Skeletal muscle satellite cell (primary cell): ENCODE measurements at regions not wholly inside any gene's neighbourhood (a gene's known extent, or its start where the extent isn't known, plus 50 kb on each side); places are given as distances from the start of the nearest gene placed in this dataset.

Experiments
- H3K27me3 ChIP-seq: 2 replicates; pipeline ENCODE4 v1.7.0; 2013; ENCODE audit warnings: low read length; ENCODE audit not compliant: control insufficient read depth, insufficient read depth
- H3K36me3 ChIP-seq: 2 replicates; pipeline ENCODE4 v1.7.0; 2013; ENCODE audit warnings: mild to moderate bottlenecking, control low read depth, low read length; ENCODE audit not compliant: insufficient read depth
- H3K4me1 ChIP-seq: 2 replicates; pipeline ENCODE4 v1.7.0; 2013; ENCODE audit warnings: low read length; ENCODE audit not compliant: control insufficient read depth, insufficient read depth
- H3K4me2 ChIP-seq: 2 replicates; pipeline ENCODE4 v1.7.0; 2013; ENCODE audit warnings: mild to moderate bottlenecking, low read length
- H3K4me3 ChIP-seq: 2 replicates; pipeline ENCODE4 v1.7.0; 2013; ENCODE audit warnings: low read length
- H3K9ac ChIP-seq: 2 replicates; pipeline ENCODE4 v1.7.0; 2013; ENCODE audit warnings: mild to moderate bottlenecking, low read depth, low read length, moderate library complexity
- H3K9me3 ChIP-seq: replicated peaks from 2 replicates; pipeline ENCODE4 v1.7.0; 2013; ENCODE audit warnings: mild to moderate bottlenecking, control low read depth, low read length

DNA sequence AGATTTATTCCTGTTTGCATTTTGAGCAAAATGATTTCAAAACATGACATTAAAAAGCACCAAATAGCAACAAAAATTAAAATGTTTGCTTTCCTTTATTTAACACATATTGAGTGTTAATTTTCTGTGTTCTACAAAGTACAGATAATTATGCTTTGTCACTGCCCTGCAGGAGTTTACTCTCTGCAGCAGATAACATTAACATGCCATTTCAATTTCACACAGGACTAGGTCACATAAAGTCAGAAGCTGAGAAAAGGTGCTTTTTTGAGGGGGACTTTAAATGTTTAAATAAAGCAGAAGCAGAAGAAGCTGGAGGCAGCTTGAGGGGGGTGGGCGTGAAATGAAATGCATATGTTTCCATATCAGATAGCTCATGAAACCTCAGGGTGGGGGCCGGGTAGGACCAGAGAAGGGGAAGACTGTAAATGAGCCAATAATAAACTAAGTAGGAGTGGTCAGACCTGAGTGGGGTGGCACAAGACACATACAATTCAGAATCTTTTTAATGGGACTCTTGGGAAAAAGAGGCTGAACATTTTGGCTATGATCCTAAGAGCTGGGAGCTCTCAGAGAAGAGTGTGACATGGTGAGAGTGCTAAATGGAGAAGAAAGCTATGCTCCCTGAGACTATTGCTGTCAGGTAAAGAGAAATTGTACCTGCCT is 387.5 kb downstream of the FAM170A start:
- Histone ChIP-seq H3K4me2 (no peak overlapping the region), H3K27me3 (no peaks in the 10 kb centered on the region), H3K9me3 (no peaks in the 10 kb centered on the region), H3K4me3 (no peak overlapping the region), H3K9ac (no peak overlapping the region), H3K36me3 (no peaks in the 10 kb centered on the region), H3K4me1 (no peaks in the 10 kb centered on the region)

GRCh38 chr5:120017513-120017912 is 388.2 kb downstream of the FAM170A start:
- Histone ChIP-seq H3K27me3 (no peaks in the 10 kb centered on the region), H3K36me3 (no peaks in the 10 kb centered on the region), H3K4me1 (no peaks in the 10 kb centered on the region), H3K4me3 (no peak overlapping the region), H3K9ac (no peak overlapping the region), H3K9me3 (no peaks in the 10 kb centered on the region), H3K4me2 (no peak overlapping the region)

- no peaks in the 10 kb centered on the region for H3K4me1 ChIP-seq
- no peaks in the 10 kb centered on the region for H3K27me3 ChIP-seq
- no peaks in the 10 kb centered on the region for H3K36me3 ChIP-seq
- no peaks in the 10 kb centered on the region for H3K9me3 ChIP-seq
- no peak overlapping the region for H3K9ac ChIP-seq
- no peak overlapping the region for H3K4me3 ChIP-seq
- H3K4me2 ChIP-seq, result no peak overlapping the region
Observed at GRCh38 chr5:120035181-120035580, 405.8 kb downstream of the FAM170A start.

DNA sequence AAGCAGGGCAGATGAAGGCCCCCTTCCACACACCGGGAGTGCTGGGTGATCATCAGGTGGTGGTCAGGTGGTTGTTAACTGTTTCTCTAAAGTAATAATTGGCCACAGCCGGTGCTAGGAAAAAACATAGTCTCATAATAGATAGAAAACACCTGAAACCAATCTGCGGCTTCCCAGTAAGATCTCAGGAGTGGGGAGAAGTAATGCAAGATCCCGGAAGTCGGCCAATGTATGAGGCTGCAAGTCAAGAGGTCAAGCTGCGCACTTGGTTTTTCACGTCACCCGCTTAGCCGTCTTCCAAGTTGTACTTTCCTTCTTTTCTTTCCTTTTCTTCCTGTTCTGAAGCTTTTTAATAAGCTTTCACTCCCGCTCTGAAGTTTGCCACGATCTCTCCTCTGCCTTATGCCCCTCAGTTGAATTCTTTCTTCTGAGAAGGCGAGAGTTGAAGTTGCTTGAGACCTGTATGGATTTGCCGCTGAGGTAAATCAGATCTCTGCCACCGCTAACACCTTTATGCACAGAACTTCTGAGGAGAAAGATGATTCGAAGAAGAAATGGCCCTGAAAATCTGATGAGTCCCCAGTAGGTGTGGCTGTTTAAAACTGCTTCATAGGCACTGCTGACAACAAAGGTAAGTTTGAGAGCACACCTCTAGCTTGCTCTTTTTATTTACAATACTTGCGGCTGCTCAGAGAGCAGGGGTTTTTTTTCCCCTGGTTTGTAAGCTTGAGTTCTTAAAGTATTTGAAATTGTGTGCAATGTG is 406.6 kb downstream of the FAM170A start:
- Histone ChIP-seq H3K4me2 (no peak overlapping the region), H3K4me3 (no peak overlapping the region), H3K36me3 (no peaks in the 10 kb centered on the region), H3K27me3 (no peaks in the 10 kb centered on the region), H3K4me1 (no peaks in the 10 kb centered on the region), H3K9ac (no peak overlapping the region), H3K9me3 (no peaks in the 10 kb centered on the region)

GRCh38 chr5:120037451-120037850 is 408.1 kb downstream of the FAM170A start:
- no peaks in the 10 kb centered on the region for H3K4me1 ChIP-seq
- H3K36me3 ChIP-seq, result no peaks in the 10 kb centered on the region
- H3K9me3 ChIP-seq, result no peaks in the 10 kb centered on the region

GRCh38 chr5:120039111-120039510 is 409.8 kb downstream of the FAM170A start:
- Histone ChIP-seq H3K4me1 (no peaks in the 10 kb centered on the region), H3K9me3 (no peaks in the 10 kb centered on the region), H3K4me3 (no peak overlapping the region), H3K9ac (no peak overlapping the region), H3K4me2 (no peak overlapping the region), H3K36me3 (no peaks in the 10 kb centered on the region), H3K27me3 (no peaks in the 10 kb centered on the region)

More at GRCh38 chr5:120037451-120037850, 408.1 kb downstream of the FAM170A start:
- Histone ChIP-seq H3K4me2 (no peak overlapping the region), H3K9ac (no peak overlapping the region), H3K27me3 (no peaks in the 10 kb centered on the region), H3K4me3 (no peak overlapping the region)

GRCh38 chr5:120043431-120043830 is 414.1 kb downstream of the FAM170A start:
- H3K4me3 ChIP-seq, result no peak overlapping the region
- H3K9me3 ChIP-seq, result no peaks in the 10 kb centered on the region
- H3K27me3 ChIP-seq, result no peaks in the 10 kb centered on the region
- H3K4me2 ChIP-seq, result no peak overlapping the region
- H3K4me1 ChIP-seq, result no peaks in the 10 kb centered on the region
- no peak overlapping the region for H3K9ac ChIP-seq
- H3K36me3 ChIP-seq, result no peaks in the 10 kb centered on the region

- H3K9me3 ChIP-seq, result no peaks in the 10 kb centered on the region
- H3K4me2 ChIP-seq, result no peak overlapping the region
- H3K4me1 ChIP-seq, result no peaks in the 10 kb centered on the region
- no peaks in the 10 kb centered on the region for H3K36me3 ChIP-seq
- H3K27me3 ChIP-seq, result no peaks in the 10 kb centered on the region
- no peak overlapping the region for H3K9ac ChIP-seq
- no peak overlapping the region for H3K4me3 ChIP-seq
Observed at GRCh38 chr5:120052916-120053828, 410.9 kb upstream of the PRR16 start.

GRCh38 chr5:120053841-120054240 is 410.3 kb upstream of the PRR16 start:
- no peak overlapping the region for H3K9ac ChIP-seq
- H3K4me1 ChIP-seq, result no peaks in the 10 kb centered on the region
- H3K27me3 ChIP-seq, result no peaks in the 10 kb centered on the region
- H3K36me3 ChIP-seq, result no peaks in the 10 kb centered on the region
- peak overlapping the region; percentile 20 for H3K4me2 ChIP-seq
- H3K9me3 ChIP-seq, result no peaks in the 10 kb centered on the region
- no peak overlapping the region for H3K4me3 ChIP-seq

DNA sequence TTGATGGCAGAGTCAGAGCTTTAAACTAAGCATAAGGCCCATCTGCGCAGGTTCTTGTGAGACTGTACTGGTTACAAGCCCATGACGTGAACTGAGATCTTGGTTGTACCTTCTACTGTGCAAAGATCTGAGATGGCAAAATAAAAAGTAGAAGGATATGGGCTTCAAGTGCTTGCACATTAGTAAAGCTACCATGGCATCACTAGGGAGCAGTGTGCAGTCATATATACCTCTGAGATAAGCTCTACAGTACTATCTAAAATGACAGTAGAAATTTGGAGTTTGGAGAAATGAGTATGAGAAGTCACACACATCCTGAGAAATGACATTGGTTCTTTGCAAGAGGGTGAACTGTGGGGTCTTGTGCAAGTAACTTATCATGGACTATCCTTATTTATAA is 408.2 kb upstream of the PRR16 start:
- Histone ChIP-seq H3K4me3 (no peak overlapping the region), H3K4me1 (no peaks in the 10 kb centered on the region), H3K27me3 (no peaks in the 10 kb centered on the region), H3K9ac (no peak overlapping the region), H3K36me3 (no peaks in the 10 kb centered on the region), H3K4me2 (no peak overlapping the region), H3K9me3 (no peaks in the 10 kb centered on the region)

DNA sequence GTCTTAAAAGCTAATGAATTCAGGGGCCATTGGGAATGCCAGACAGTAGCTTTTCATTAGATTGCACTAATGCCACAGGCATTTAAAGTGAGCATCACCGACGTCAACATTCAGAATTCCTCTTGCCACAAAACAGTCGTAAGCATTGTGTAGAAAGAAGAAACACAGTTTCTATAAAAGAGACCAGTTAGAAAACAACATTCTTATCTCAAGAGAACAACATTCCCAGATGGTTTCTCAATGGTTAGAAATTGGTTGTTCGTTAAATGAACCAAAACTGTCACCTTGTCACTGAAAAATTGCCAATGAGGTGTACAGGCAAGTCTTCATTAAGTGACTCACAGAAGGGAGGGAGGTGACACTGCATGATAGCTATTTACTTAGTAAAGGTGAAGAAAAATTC is 401.6 kb upstream of the PRR16 start:
- Histone ChIP-seq H3K36me3 (no peaks in the 10 kb centered on the region), H3K4me2 (no peak overlapping the region), H3K4me1 (no peaks in the 10 kb centered on the region), H3K9me3 (no peaks in the 10 kb centered on the region), H3K27me3 (no peaks in the 10 kb centered on the region), H3K4me3 (no peak overlapping the region), H3K9ac (no peak overlapping the region)
